Adrenal gland (tissue), 5 donors: ENCODE measurements at regions not wholly inside any gene's neighbourhood (a gene's known extent, or its start where the extent isn't known, plus 50 kb on each side); places are given as distances from the start of the nearest gene placed in this dataset.

Experiments
- POLR2A ChIP-seq, 2 donors: fragments of 450-650 bp; IDR thresholded peaks; one replicate each; pipeline ENCODE4 v1.6.1; 2017; ENCODE audit warnings: antibody characterized with exemption in 2 of 2, mild to moderate bottlenecking in 2 of 2, moderate library complexity in 1 of 2
- TF ChIP-seq, protein P1 (sequence below), 6 experiments: fragments of 450-650 bp in 4 of 6; fragments of 200-600 bp in 2 of 6; sonication (generic) in 1 of 6; IDR thresholded peaks; 1 replicate in 5 of 6; 2 replicates in 1 of 6; pipeline versions ENCODE4 v1.5.1 to v1.8.0; 2016 to 2021; ENCODE audit warnings: antibody characterized with exemption in 6 of 6, mild to moderate bottlenecking in 2 of 6, moderate library complexity in 1 of 6
- donor health status: DM: no; HTN: no; CAD: no.

DNA sequence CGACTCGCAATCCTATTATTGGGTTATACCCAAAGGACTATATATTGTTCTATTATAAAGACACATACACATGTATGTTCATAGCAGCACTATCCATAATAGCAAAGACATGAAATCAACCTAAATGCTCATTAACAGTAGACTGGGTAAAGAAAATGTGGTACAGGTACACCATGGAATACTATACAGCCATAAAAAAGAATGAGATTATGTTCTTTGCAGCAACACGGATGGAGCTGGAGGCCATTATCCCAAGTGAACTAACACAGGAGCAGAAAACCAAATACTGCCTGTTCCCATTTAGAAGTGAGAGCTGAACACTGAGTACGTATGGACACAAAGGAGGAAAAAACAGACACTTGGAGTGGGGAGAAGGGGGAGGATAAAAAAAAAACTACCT, 536.8 kb upstream of the DPP6 start:
- TF ChIP-seq, protein P1, sequence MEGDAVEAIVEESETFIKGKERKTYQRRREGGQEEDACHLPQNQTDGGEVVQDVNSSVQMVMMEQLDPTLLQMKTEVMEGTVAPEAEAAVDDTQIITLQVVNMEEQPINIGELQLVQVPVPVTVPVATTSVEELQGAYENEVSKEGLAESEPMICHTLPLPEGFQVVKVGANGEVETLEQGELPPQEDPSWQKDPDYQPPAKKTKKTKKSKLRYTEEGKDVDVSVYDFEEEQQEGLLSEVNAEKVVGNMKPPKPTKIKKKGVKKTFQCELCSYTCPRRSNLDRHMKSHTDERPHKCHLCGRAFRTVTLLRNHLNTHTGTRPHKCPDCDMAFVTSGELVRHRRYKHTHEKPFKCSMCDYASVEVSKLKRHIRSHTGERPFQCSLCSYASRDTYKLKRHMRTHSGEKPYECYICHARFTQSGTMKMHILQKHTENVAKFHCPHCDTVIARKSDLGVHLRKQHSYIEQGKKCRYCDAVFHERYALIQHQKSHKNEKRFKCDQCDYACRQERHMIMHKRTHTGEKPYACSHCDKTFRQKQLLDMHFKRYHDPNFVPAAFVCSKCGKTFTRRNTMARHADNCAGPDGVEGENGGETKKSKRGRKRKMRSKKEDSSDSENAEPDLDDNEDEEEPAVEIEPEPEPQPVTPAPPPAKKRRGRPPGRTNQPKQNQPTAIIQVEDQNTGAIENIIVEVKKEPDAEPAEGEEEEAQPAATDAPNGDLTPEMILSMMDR (IDR thresholded peaks at IDR 0.05) = no peak
- no peak for TF ChIP-seq POLR2A (IDR thresholded peaks at IDR 0.05)
